Karpas-422 (cell line): ENCODE measurements at regions not wholly inside any gene's neighbourhood (a gene's known extent, or its start where the extent isn't known, plus 50 kb on each side); places are given as distances from the start of the nearest gene placed in this dataset.

Experiments used
- DNase-seq: peaks from one replicate; pipeline ENCODE4 v3.0.0-alpha.2; 2015
- H2AFZ ChIP-seq: fragments of 200-600 bp; sonication (generic); 2 replicates; pipeline ENCODE4 v1.6.1; 2014; ENCODE audit warnings: antibody characterized with exemption, low read length, mixed read lengths
- H3K27ac ChIP-seq: fragments of 200-600 bp; sonication (generic); 2 replicates; pipeline ENCODE4 v1.5.1; 2014; ENCODE audit warnings: mild to moderate bottlenecking, low read length, moderate library complexity
- H3K27me3 ChIP-seq: fragments of 200-600 bp; sonication (generic); 2 replicates; pipeline ENCODE4 v1.6.1; 2014; ENCODE audit warnings: low read length, mixed read lengths
- H3K36me3 ChIP-seq: fragments of 200-600 bp; sonication (generic); 2 replicates; pipeline ENCODE4 v1.6.1; 2014; ENCODE audit warnings: low read length, mixed read lengths; ENCODE audit not compliant: insufficient read depth
- H3K4me1 ChIP-seq: fragments of 200-600 bp; sonication (generic); 2 replicates; pipeline ENCODE4 v1.6.1; 2014; ENCODE audit warnings: mild to moderate bottlenecking, low read length, mixed read lengths
- H3K4me2 ChIP-seq: fragments of 200-600 bp; sonication (generic); 2 replicates; pipeline ENCODE4 v1.6.1; 2014; ENCODE audit warnings: low read length, low read depth, mild to moderate bottlenecking; ENCODE audit not compliant: poor library complexity, severe bottlenecking
- H3K4me3 ChIP-seq: fragments of 200-600 bp; sonication (generic); 2 replicates; pipeline ENCODE4 v1.5.1; 2014; ENCODE audit warnings: mild to moderate bottlenecking, antibody characterized with exemption, low read length, mixed read lengths
- H3K79me2 ChIP-seq: fragments of 200-600 bp; sonication (generic); 2 replicates; pipeline ENCODE4 v1.6.1; 2014; ENCODE audit warnings: mild to moderate bottlenecking, low read length, mixed read lengths
- H3K9ac ChIP-seq: fragments of 200-600 bp; sonication (generic); 2 replicates; pipeline ENCODE4 v1.6.0; 2014; ENCODE audit warnings: low read length
- H3K9me2 ChIP-seq: fragments of 200-600 bp; sonication (generic), shearing (Covaris generic); replicated peaks from 2 replicates; pipeline ENCODE4 v1.6.0; 2014; ENCODE audit warnings: mild to moderate bottlenecking, low read length, moderate library complexity; ENCODE audit not compliant: insufficient read depth
- H3K9me3 ChIP-seq: fragments of 300-700, 200-600 bp; sonication (generic); 2 replicates; pipeline ENCODE4 v1.6.1; 2014; ENCODE audit warnings: low read length, mixed read lengths
- H4K20me1 ChIP-seq: fragments of 200-600 bp; sonication (generic); 2 replicates; pipeline ENCODE4 v1.6.1; 2014; ENCODE audit warnings: mild to moderate bottlenecking, antibody characterized with exemption, low read length, low read depth; ENCODE audit not compliant: insufficient read depth

- Histone ChIP-seq H2AFZ (no peak overlapping the region), H3K27me3 (no peaks in the 10 kb centered on the region), H3K4me3 (no peak overlapping the region), H3K27ac (no peak overlapping the region), H3K79me2 (no peaks in the 10 kb centered on the region), H4K20me1 (no peaks in the 10 kb centered on the region), H3K9me2 (no peaks in the 10 kb centered on the region), H3K9ac (no peak overlapping the region), H3K36me3 (no peaks in the 10 kb centered on the region), H3K4me2 (no peak overlapping the region), H3K9me3 (no peaks in the 10 kb centered on the region), H3K4me1 (no peaks in the 10 kb centered on the region)
- peak; percentile 56 for DNase-seq
These were observed 262.1 kb downstream of the BRINP2 start for GRCh38 chr1:177432897-177433296.

GRCh38 chr1:177431123-177431522, 260.4 kb downstream of the BRINP2 start:
- H3K36me3 ChIP-seq, result no peaks in the 10 kb centered on the region
- no peak for DNase-seq
- H3K4me2 ChIP-seq, result no peak overlapping the region
- H3K27me3 ChIP-seq, result no peaks in the 10 kb centered on the region
- no peaks in the 10 kb centered on the region for H3K9me2 ChIP-seq
- no peaks in the 10 kb centered on the region for H3K9me3 ChIP-seq
- H4K20me1 ChIP-seq, result no peaks in the 10 kb centered on the region
- no peak overlapping the region for H3K9ac ChIP-seq
- no peaks in the 10 kb centered on the region for H3K79me2 ChIP-seq
- no peak overlapping the region for H3K27ac ChIP-seq
- H3K4me1 ChIP-seq, result no peaks in the 10 kb centered on the region
- no peak overlapping the region for H3K4me3 ChIP-seq
- no peak overlapping the region for H2AFZ ChIP-seq

- no peak for DNase-seq
- H2AFZ ChIP-seq, result no peak overlapping the region
- H3K4me1 ChIP-seq, result no peaks in the 10 kb centered on the region
- no peak overlapping the region for H3K4me3 ChIP-seq
- H3K27ac ChIP-seq, result no peak overlapping the region
- H3K79me2 ChIP-seq, result no peaks in the 10 kb centered on the region
- no peaks in the 10 kb centered on the region for H3K9me3 ChIP-seq
- no peak overlapping the region for H3K4me2 ChIP-seq
- no peaks in the 10 kb centered on the region for H3K36me3 ChIP-seq
- no peak overlapping the region for H3K9ac ChIP-seq
- no peaks in the 10 kb centered on the region for H4K20me1 ChIP-seq
- H3K27me3 ChIP-seq, result no peaks in the 10 kb centered on the region
- H3K9me2 ChIP-seq, result no peaks in the 10 kb centered on the region
These were observed 258.5 kb downstream of the BRINP2 start for GRCh38 chr1:177429234-177429633.

GRCh38 chr1:177427811-177428210, 257.1 kb downstream of the BRINP2 start:
- Histone ChIP-seq H3K36me3 (no peaks in the 10 kb centered on the region), H3K79me2 (no peaks in the 10 kb centered on the region), H3K4me3 (no peak overlapping the region), H3K27ac (no peak overlapping the region), H2AFZ (no peak overlapping the region), H4K20me1 (no peaks in the 10 kb centered on the region), H3K4me1 (no peaks in the 10 kb centered on the region), H3K4me2 (no peak overlapping the region), H3K9me2 (no peaks in the 10 kb centered on the region), H3K27me3 (no peaks in the 10 kb centered on the region), H3K9ac (no peak overlapping the region), H3K9me3 (no peaks in the 10 kb centered on the region)
- DNase-seq, result no peak

GRCh38 chr1:177426497-177426896, 255.7 kb downstream of the BRINP2 start:
- Histone ChIP-seq H3K4me1 (no peaks in the 10 kb centered on the region), H3K36me3 (no peaks in the 10 kb centered on the region), H3K9ac (no peak overlapping the region), H4K20me1 (no peaks in the 10 kb centered on the region), H3K4me3 (no peak overlapping the region), H3K27me3 (no peaks in the 10 kb centered on the region), H2AFZ (no peak overlapping the region), H3K4me2 (no peak overlapping the region), H3K79me2 (no peaks in the 10 kb centered on the region), H3K9me2 (no peaks in the 10 kb centered on the region), H3K9me3 (no peaks in the 10 kb centered on the region), H3K27ac (no peak overlapping the region)
- no peak for DNase-seq

GRCh38 chr1:177425199-177425598, 254.4 kb downstream of the BRINP2 start:
- no peaks in the 10 kb centered on the region for H3K79me2 ChIP-seq
- H3K4me3 ChIP-seq, result no peak overlapping the region
- H3K27ac ChIP-seq, result no peak overlapping the region

GRCh38 chr1:177424744-177425143, 254.0 kb downstream of the BRINP2 start:
- Histone ChIP-seq H3K27me3 (no peaks in the 10 kb centered on the region), H3K36me3 (no peaks in the 10 kb centered on the region), H3K9me3 (no peaks in the 10 kb centered on the region), H3K4me2 (no peak overlapping the region), H3K27ac (no peak overlapping the region), H3K4me1 (no peaks in the 10 kb centered on the region), H3K4me3 (no peak overlapping the region), H3K9ac (no peak overlapping the region), H4K20me1 (no peaks in the 10 kb centered on the region), H2AFZ (no peak overlapping the region), H3K9me2 (no peaks in the 10 kb centered on the region), H3K79me2 (no peaks in the 10 kb centered on the region)
- DNase-seq, result no peak

More at GRCh38 chr1:177425199-177425598, 254.4 kb downstream of the BRINP2 start:
- Histone ChIP-seq H3K4me1 (no peaks in the 10 kb centered on the region), H3K36me3 (no peaks in the 10 kb centered on the region), H3K27me3 (no peaks in the 10 kb centered on the region), H3K9ac (no peak overlapping the region), H3K9me3 (no peaks in the 10 kb centered on the region), H3K4me2 (no peak overlapping the region), H3K9me2 (no peaks in the 10 kb centered on the region), H4K20me1 (no peaks in the 10 kb centered on the region), H2AFZ (no peak overlapping the region)
- no peak for DNase-seq

GRCh38 chr1:177423090-177423489, 252.3 kb downstream of the BRINP2 start:
- Histone ChIP-seq H3K4me1 (no peaks in the 10 kb centered on the region), H3K9me2 (no peaks in the 10 kb centered on the region)

More at GRCh38 chr1:177423090-177423489, 252.3 kb downstream of the BRINP2 start:
- H3K4me3 ChIP-seq, result no peak overlapping the region
- H3K9ac ChIP-seq, result no peak overlapping the region
- no peaks in the 10 kb centered on the region for H4K20me1 ChIP-seq
- DNase-seq, result no peak
- H3K27me3 ChIP-seq, result no peaks in the 10 kb centered on the region
- no peaks in the 10 kb centered on the region for H3K79me2 ChIP-seq
- no peak overlapping the region for H3K27ac ChIP-seq
- H3K9me3 ChIP-seq, result no peaks in the 10 kb centered on the region
- H3K36me3 ChIP-seq, result no peaks in the 10 kb centered on the region
- H2AFZ ChIP-seq, result no peak overlapping the region
- no peak overlapping the region for H3K4me2 ChIP-seq
